Activated T-cell treated with anti-CD3 and anti-CD28 coated beads for 24 hours (primary cell): ENCODE measurements at regions not wholly inside any gene's neighbourhood (a gene's known extent, or its start where the extent isn't known, plus 50 kb on each side); places are given as distances from the start of the nearest gene placed in this dataset.

Experiments used
- DNase-seq: peaks from one replicate; pipeline ENCODE4 v3.0.0-alpha.2; 2020; ENCODE audit warnings: low read depth

- DNase-seq = no peak
Observed at GRCh38 chr13:74197677-74198429, 63.6 kb upstream of the KLF12 start.

DNA sequence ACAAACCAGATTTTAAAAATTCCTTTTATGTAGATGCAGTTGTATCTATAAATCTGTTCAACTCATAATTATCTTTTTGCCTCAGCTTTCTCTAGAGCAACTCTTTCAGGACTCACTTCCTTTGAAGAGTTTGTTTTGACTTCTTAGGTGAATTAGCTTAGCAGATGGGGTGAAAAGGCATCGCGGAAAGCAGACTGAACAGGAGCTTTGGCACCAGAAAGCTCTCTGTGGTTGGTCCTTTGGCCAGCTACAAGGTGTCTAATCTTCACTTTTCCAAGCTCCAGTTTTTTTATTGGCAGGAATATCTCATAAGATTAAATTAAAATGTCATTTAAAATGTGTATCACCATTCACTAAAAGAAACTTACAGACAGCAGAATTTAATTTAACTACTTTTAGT lies 60.6 kb upstream of the KLF12 start:
- no peak for DNase-seq

GRCh38 chr13:74193391-74193790 lies 59.2 kb upstream of the KLF12 start:
- DNase-seq = no peak

DNA sequence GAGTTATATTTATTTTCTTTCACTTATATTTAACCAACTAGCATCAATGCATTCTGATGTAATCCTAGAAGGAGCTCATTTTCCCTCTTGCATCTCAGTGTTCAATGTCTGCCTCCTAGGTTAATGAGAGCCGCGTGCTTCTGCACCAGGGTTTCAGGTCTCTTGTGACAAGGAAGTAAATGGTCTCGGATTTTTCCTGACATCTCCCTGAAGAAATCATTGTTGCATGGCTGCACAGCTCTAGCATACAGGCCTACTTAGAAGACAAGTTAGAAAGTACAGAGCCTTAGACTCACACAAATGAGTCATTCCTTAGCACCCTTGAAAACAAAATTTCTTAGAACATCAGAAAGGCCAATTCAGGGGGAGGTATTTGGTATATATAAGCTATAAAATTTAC lies 57.2 kb upstream of the KLF12 start:
- DNase-seq = no peak

DNA sequence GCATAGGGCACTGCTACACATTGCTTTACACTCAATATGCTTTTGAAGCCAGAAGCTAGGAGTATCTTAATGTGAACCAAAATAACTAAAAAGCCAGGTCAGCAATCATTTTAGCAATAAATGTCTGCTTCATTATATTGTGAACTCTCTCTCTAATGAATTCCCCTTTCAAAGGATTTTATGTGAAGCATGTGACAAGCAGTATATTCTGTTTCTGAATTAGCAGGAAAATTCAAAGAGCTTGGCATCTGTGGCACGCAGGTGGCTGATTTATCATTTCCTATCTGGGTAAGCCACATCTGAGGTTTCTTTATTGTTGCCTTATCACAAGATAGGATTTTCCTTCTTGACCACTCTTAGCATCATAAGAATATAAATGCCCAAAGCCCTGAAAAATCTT lies 56.8 kb upstream of the KLF12 start:
- no peak for DNase-seq

DNA sequence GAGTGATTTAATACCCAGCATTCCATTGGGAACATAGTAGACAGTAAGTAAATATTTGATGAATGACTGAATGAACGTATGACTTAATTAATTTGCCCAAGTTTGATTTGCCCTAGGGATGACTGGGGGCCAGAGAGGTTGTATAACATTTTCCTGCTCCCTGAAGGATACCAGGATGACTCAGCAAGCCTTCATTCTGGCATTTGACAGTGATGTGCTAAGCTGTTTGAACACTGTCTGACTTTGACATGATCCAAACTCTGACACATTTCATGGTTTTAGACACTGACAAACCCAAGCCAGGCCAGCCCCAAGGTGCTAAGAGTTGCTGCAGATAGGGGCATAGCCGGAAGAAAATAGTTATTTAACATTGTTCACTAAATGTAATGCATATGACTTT lies 53.4 kb upstream of the KLF12 start:
- no peak for DNase-seq

GRCh38 chr13:74184283-74184682 lies 50.1 kb upstream of the KLF12 start:
- no peak for DNase-seq
